B cell (primary cell): ENCODE measurements at regions not wholly inside any gene's neighbourhood (a gene's known extent, or its start where the extent isn't known, plus 50 kb on each side); places are given as distances from the start of the nearest gene placed in this dataset.

ENCODE experiments used
- ATAC-seq: fragments of 200-7000 bp; cut with Tn5 transposase; one replicate; pipeline ENCODE4 v1.10.0; 2021; ENCODE audit warnings: low read depth, mild to moderate bottlenecking, moderate number of reproducible peaks, moderate library complexity
- CTCF ChIA-PET: fragments of 350-600 bp; sonication (Branson Sonifier 250); formaldehyde crosslinking; loops from one replicate; lab custom pipeline; 2021; ENCODE audit warnings: antibody characterized with exemption, inconsistent platforms; lab: Charles Lee
- POLR2A ChIA-PET: fragments of 350-600 bp; sonication (Branson Sonifier 250); formaldehyde crosslinking; loops from one replicate; lab custom pipeline; 2021; ENCODE audit warnings: antibody characterized with exemption; lab: Charles Lee
- DNase-seq: peaks from one replicate; pipeline ENCODE4 v3.0.0; 2013
- H2AFZ ChIP-seq: 2 replicates; pipeline ENCODE4 v1.6.1; 2012; ENCODE audit warnings: mild to moderate bottlenecking, low read depth, low read length; ENCODE audit not compliant: insufficient read depth, poor library complexity, severe bottlenecking
- H3K27ac ChIP-seq, 2 donors: 1 replicate in 1 of 2; 2 replicates in 1 of 2; pipeline ENCODE4 v1.5.1; 2012 to 2013; ENCODE audit warnings: low read length in 2 of 2, mild to moderate bottlenecking in 2 of 2, moderate library complexity in 1 of 2
- H3K27me3 ChIP-seq, 4 experiments: fragments of 200-600 bp in 1 of 4; sonication (generic) in 1 of 4; replicated peaks in 1 of 4; 1 replicate in 2 of 4; 2 replicates in 2 of 4; pipeline versions ENCODE4 v1.6.1 to v1.7.0; 2013 to 2016; ENCODE audit warnings: low read length in 3 of 4, mild to moderate bottlenecking in 2 of 4, mixed read lengths in 1 of 4, moderate library complexity in 1 of 4; ENCODE audit not compliant: insufficient read depth in 4 of 4, control insufficient read depth in 3 of 4; ENCODE audit errors: control extremely low read depth in 1 of 4
- H3K36me3 ChIP-seq, 2 experiments: replicated peaks in 1 of 2; 1 replicate in 1 of 2; 2 replicates in 1 of 2; pipeline versions ENCODE4 v1.6.1 to v1.7.1; 2013; ENCODE audit warnings: low read length in 1 of 2; ENCODE audit not compliant: insufficient read depth in 2 of 2, control insufficient read depth in 1 of 2; ENCODE audit errors: control extremely low read depth in 1 of 2, extremely low read depth in 1 of 2
- H3K4me1 ChIP-seq, 2 donors: fragments of 200-600 bp in 1 of 2; sonication (generic) in 1 of 2; 1 replicate in 1 of 2; 2 replicates in 1 of 2; pipeline versions ENCODE4 v1.5.1 to v1.6.1; 2013 to 2017; ENCODE audit warnings: low read length in 2 of 2; ENCODE audit not compliant: control insufficient read depth in 2 of 2, insufficient read depth in 2 of 2
- H3K4me2 ChIP-seq: replicated peaks from 2 replicates; pipeline ENCODE3; 2012; ENCODE audit warnings: mild to moderate bottlenecking, low read depth, low read length; ENCODE audit not compliant: poor library complexity, severe bottlenecking
- H3K4me3 ChIP-seq, 5 experiments: fragments of 200-600 bp in 1 of 5; sonication (generic) in 1 of 5; 1 replicate in 3 of 5; 2 replicates in 2 of 5; pipeline versions ENCODE4 v1.5.1 to v1.7.0; 2011 to 2016; ENCODE audit warnings: low read length in 4 of 5, mild to moderate bottlenecking in 4 of 5, low read depth in 2 of 5, control low read depth in 1 of 5, moderate library complexity in 1 of 5; ENCODE audit not compliant: insufficient read depth in 1 of 5; ENCODE audit errors: control extremely low read depth in 1 of 5, extremely low read depth in 1 of 5
- H3K79me2 ChIP-seq: fragments of 200-600 bp; sonication (generic); one replicate; pipeline ENCODE4 v1.6.0; 2016; ENCODE audit warnings: low read length; ENCODE audit not compliant: control insufficient read depth, insufficient read depth
- H3K9ac ChIP-seq: fragments of 200-600 bp; sonication (generic); 2 replicates; pipeline ENCODE4 v1.6.1; 2017; ENCODE audit warnings: mild to moderate bottlenecking, low read length, moderate library complexity
- H3K9me3 ChIP-seq, 3 donors: one replicate each; pipeline versions ENCODE4 v1.6.1 to v1.7.1; 2013; ENCODE audit warnings: low read length in 2 of 3; ENCODE audit not compliant: control insufficient read depth in 2 of 3, insufficient read depth in 1 of 3; ENCODE audit errors: control extremely low read depth in 1 of 3
- H4K20me1 ChIP-seq: 2 replicates; pipeline ENCODE4 v1.6.0; 2012; ENCODE audit warnings: mild to moderate bottlenecking, low read length; ENCODE audit not compliant: insufficient read depth, control insufficient read depth, poor library complexity, severe bottlenecking
- H3K27ac Mint-ChIP-seq: one replicate; pipeline ENCODE4 v1.8.0; 2021; ENCODE audit warnings: mixed read lengths
- H3K27me3 Mint-ChIP-seq: one replicate; pipeline ENCODE4 v1.8.0; 2021; ENCODE audit warnings: mixed read lengths
- H3K4me1 Mint-ChIP-seq: one replicate; pipeline ENCODE4 v1.8.0; 2021; ENCODE audit warnings: mixed read lengths
- H3K4me3 Mint-ChIP-seq: one replicate; pipeline ENCODE4 v1.8.0; 2021; ENCODE audit warnings: mixed read lengths
- H3K9me3 Mint-ChIP-seq: one replicate; pipeline ENCODE4 v1.8.0; 2022; ENCODE audit warnings: mixed read lengths; ENCODE audit not compliant: insufficient read depth
- EZH2 ChIP-seq: IDR thresholded peaks from 2 replicates; pipeline ENCODE4 v1.6.1; 2012; ENCODE audit warnings: borderline replicate concordance, low read depth, mild to moderate bottlenecking, moderate library complexity, low read length; ENCODE audit not compliant: insufficient read depth, poor library complexity, severe bottlenecking
- WGBS: methylation state at CpG from one replicate; pipeline ENCODE4 v1.1.5; 2013; ENCODE audit warnings: missing lambda C conversion rate; ENCODE audit not compliant: insufficient coverage; 5-methylcytosine and 5-hydroxymethylcytosine counted together
- intact Hi-C: fragments of 100-400 bp; cut with micrococcal nuclease; formaldehyde crosslinking; loops from one replicate; pipeline ENCODE4 v1.10.0; 2022
- TF ChIP-seq, protein P1 (sequence below): fragments of 200-600 bp; IDR thresholded peaks from one replicate; pipeline ENCODE4 v1.8.0; 2022; ENCODE audit warnings: antibody characterized with exemption, mild to moderate bottlenecking

DNA sequence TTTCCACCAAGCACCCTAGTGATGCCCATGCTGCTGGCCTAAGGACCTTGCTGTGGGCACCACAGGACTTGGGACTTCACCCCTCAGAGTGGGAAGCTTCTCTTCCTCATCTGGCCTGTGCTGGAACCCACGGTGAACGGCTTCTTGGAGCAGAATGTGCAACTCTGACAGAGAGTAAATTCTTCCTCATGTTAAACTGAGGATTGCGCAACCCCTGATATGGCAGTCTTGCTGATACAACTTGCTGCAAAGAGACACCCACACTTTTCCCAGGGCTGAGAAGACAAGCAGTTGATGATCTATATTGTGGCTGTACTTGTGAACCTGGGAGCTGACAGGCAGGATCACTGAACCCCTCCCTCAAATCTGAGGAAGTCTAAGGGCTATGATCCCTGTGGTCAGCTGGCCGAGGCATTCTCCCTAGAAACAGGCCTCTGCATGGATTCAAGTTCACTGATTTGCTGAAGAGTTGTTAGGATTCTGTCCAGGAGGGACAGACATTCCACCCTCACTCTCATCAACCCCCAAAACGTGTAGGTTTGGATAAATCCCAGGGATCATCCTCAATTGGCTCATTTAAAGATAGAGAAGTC, 307.2 kb downstream of the MTRR start:
- Histone ChIP-seq H3K79me2 (no peaks in the 10 kb centered on the region), H3K4me3 (no peak overlapping the region), H3K9ac (no peak overlapping the region), H3K4me1 (no peaks in the 10 kb centered on the region), H3K27ac (no peak overlapping the region), H3K27me3 (no peaks in the 10 kb centered on the region), H4K20me1 (no peaks in the 10 kb centered on the region), H3K4me2 (no peak overlapping the region), H3K36me3 (no peaks in the 10 kb centered on the region), H2AFZ (no peak overlapping the region), H3K9me3 (no peaks in the 10 kb centered on the region)
- TF ChIP-seq EZH2: no peak
- TF ChIP-seq, protein P1, sequence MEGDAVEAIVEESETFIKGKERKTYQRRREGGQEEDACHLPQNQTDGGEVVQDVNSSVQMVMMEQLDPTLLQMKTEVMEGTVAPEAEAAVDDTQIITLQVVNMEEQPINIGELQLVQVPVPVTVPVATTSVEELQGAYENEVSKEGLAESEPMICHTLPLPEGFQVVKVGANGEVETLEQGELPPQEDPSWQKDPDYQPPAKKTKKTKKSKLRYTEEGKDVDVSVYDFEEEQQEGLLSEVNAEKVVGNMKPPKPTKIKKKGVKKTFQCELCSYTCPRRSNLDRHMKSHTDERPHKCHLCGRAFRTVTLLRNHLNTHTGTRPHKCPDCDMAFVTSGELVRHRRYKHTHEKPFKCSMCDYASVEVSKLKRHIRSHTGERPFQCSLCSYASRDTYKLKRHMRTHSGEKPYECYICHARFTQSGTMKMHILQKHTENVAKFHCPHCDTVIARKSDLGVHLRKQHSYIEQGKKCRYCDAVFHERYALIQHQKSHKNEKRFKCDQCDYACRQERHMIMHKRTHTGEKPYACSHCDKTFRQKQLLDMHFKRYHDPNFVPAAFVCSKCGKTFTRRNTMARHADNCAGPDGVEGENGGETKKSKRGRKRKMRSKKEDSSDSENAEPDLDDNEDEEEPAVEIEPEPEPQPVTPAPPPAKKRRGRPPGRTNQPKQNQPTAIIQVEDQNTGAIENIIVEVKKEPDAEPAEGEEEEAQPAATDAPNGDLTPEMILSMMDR: no peak
- ChIA-PET CTCF (no interaction called here), POLR2A (no interaction called here)
- no peak for ATAC-seq
- no peak for DNase-seq
- WGBS: 42% methylated on average over 2 of the region's 5 CpGs
- peaks cover 3% of the 10 kb centered on the region for H3K27me3 Mint-ChIP-seq
- H3K9me3 Mint-ChIP-seq: no peaks in the 10 kb centered on the region
- no peak overlapping the region for H3K4me3 Mint-ChIP-seq
- H3K27ac Mint-ChIP-seq: no peak overlapping the region
- H3K4me1 Mint-ChIP-seq: no peaks in the 10 kb centered on the region
- intact Hi-C loops: no loop called here

DNA sequence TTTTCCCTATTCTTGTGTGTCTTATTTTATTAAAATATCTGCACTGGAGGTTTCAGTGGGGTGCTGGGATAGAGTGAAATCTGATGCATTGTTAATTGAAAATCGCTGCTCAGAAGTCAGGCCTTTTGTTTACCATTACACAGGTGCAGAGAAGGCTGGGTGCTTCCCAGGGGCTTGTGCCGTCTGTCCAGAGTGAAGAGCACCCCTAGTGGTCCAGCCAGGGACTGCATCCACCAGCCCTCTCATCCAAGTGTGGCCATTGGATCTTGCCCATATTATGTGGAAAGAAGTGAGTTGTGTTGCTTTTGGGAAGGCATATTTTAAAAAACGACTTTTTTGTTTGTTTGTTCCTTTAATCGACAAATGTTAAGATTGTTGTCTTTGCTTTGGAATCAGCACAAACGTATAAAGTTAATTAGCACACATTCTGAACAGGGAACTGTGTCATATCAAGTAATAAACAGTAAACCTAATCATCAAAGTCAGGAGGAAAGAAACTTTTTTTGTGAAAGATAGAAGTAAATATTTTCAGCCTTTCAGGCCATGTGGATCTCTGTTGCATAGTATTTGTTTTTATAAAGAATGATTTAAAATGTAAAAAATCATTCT, 315.6 kb downstream of the MTRR start:
- H3K36me3 ChIP-seq: no peaks in the 10 kb centered on the region
- no peaks in the 10 kb centered on the region for H3K27me3 ChIP-seq
- intact Hi-C loops: no loop called here
- no peak overlapping the region for H3K4me2 ChIP-seq
- no peak overlapping the region for H3K4me3 ChIP-seq
- peaks cover 0 to 9% (median 0%) of the 10 kb centered on the region in 3 donors for H3K9me3 ChIP-seq
- Mint-ChIP-seq H3K27me3 (peaks cover 3% of the 10 kb centered on the region), H3K9me3 (no peaks in the 10 kb centered on the region), H3K27ac (no peak overlapping the region), H3K4me1 (peaks cover 2% of the 10 kb centered on the region), H3K4me3 (no peak overlapping the region)
- no peak overlapping the region for H2AFZ ChIP-seq
- H3K27ac ChIP-seq: no peak overlapping the region
- DNase-seq (peak; percentile 28), ATAC-seq (peak; percentile 69)
- 0% methylated on average over 2 of the region's 5 CpGs for WGBS
- H3K79me2 ChIP-seq: no peaks in the 10 kb centered on the region
- TF ChIP-seq, protein P1: peak; percentile 92
- TF ChIP-seq EZH2: no peak
- no peaks in the 10 kb centered on the region for H3K4me1 ChIP-seq
- CTCF ChIA-PET: no interaction called here
- POLR2A ChIA-PET: no interaction called here
- no peak overlapping the region for H3K9ac ChIP-seq
- no peaks in the 10 kb centered on the region for H4K20me1 ChIP-seq
